ENCODE measurements at regions not wholly inside any gene's neighbourhood (a gene's known extent, or its start where the extent isn't known, plus 50 kb on each side); places are given as distances from the start of the nearest gene placed in this dataset.

- no peak for TF ChIP-seq CTCF (IDR thresholded peaks at IDR 0.05)
- no peak for TF ChIP-seq POLR2A (IDR thresholded peaks at IDR 0.05)
These were observed 449.0 kb upstream of the MMS22L start for GRCh38 chr6:97732045-97732444.
